Mucosa of descending colon (tissue), 3 donors: ENCODE measurements at regions not wholly inside any gene's neighbourhood (a gene's known extent, or its start where the extent isn't known, plus 50 kb on each side); places are given as distances from the start of the nearest gene placed in this dataset.
"Not testable (repeated sequence)": the region's sequence is repeated elsewhere in the genome, so short reads cannot be mapped to it uniquely, and the experiment has no call there.

Experiments used
- ATAC-seq: fragments of 200-7000 bp; cut with Tn5 transposase; one replicate; pipeline ENCODE4 v1.9.1; 2020; ENCODE audit warnings: mild to moderate bottlenecking, moderate library complexity
- DNase-seq, 3 donors: peaks; one replicate each; pipeline ENCODE4 v3.0.0-alpha.2; 2020
- H3K36me3 ChIP-seq: fragments of 200-600 bp; one replicate; pipeline ENCODE4 v1.8.0; 2021; ENCODE audit warnings: low read depth, mild to moderate bottlenecking
- H3K4me1 ChIP-seq: fragments of 200-600 bp; one replicate; pipeline ENCODE4 v1.8.0; 2021; ENCODE audit warnings: low read depth, mild to moderate bottlenecking
- H3K4me3 ChIP-seq: fragments of 200-600 bp; one replicate; pipeline ENCODE4 v1.8.0; 2021; ENCODE audit warnings: mild to moderate bottlenecking
- H3K9me3 ChIP-seq: fragments of 200-600 bp; one replicate; pipeline ENCODE4 v1.8.0; 2021; ENCODE audit warnings: mild to moderate bottlenecking
- CTCF ChIP-seq: fragments of 200-600 bp; IDR thresholded peaks from one replicate; pipeline ENCODE4 v1.8.0; 2022; ENCODE audit warnings: antibody characterized with exemption, mild to moderate bottlenecking
- intact Hi-C, 2 donors: fragments of 100-400 bp; cut with DNase I in 1 of 2; cut with micrococcal nuclease in 1 of 2; formaldehyde crosslinking; loops; one replicate each; pipeline versions ENCODE4 v1.11.0 to v1.11.1; 2022; cut with DNase I, micrococcal nuclease
- donor health status: DM: no; HTN: no; CAD: no; lungs with moderate emphysema.
- donor health status: DM: no; HTN: no; CAD: no.
- donor health status: DM: no; HTN: yes; CAD: no.

- Histone ChIP-seq H3K4me1 (no peaks in the 10 kb centered on the region), H3K36me3 (no peaks in the 10 kb centered on the region), H3K4me3 (no peak overlapping the region), H3K9me3 (no peaks in the 10 kb centered on the region)
- ATAC-seq (peak; percentile 23), DNase-seq (peak in 1 of 3 donors; percentile 6)
- TF ChIP-seq CTCF, result no peak
- intact Hi-C loops, result no loop called here
Measured at GRCh38 chr10:121675344-121675743, 77.1 kb upstream of the FGFR2 start.

DNA sequence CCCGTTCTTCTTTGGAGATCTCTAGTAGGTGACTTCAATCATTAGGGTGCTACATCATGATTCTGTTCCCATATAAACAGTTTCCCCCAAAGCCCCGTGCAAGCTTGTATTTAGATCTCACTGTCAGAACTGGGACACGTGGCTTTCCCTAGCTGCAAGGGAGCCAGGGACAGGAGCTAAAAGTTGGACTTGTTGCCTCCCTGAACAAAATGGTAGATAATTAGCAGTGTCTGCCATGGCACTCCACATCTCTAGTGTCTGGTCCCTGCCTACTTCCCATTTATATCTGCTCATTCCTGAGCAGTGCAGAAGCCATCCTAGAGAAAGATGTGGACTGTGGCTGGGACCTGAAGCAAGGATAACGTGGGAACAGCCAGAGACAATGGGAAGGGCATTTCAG, 76.6 kb upstream of the FGFR2 start:
- TF ChIP-seq CTCF, result no peak
- no peak overlapping the region for H3K4me3 ChIP-seq
- ATAC-seq, result no peak
- no peaks in the 10 kb centered on the region for H3K4me1 ChIP-seq
- intact Hi-C loops, result no loop called here
- H3K9me3 ChIP-seq, result no peaks in the 10 kb centered on the region
- no peaks in the 10 kb centered on the region for H3K36me3 ChIP-seq
- DNase-seq, result no peak

DNA sequence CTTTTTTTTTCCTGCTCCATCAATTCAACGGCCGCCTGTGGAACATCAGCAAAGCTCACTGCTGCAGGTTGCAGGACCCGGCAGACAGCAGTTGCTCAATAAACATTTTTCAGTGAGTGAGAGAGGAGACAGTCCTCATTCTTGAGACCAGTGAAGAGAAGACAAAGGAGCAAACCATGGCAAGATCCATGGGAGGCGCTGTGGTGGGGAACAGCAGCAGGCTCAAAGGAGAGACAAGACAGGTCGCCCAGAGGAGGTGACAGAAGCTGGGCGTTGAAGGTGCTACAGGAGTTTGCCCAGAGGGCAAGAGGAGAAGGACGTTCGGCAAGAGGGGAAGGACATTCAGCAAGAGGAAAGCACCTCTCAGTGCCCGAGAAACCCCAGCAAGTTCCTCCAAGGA, 74.5 kb upstream of the FGFR2 start:
- intact Hi-C loops, result no loop called here
- TF ChIP-seq CTCF, result no peak
- no peak for ATAC-seq
- H3K9me3 ChIP-seq, result no peaks in the 10 kb centered on the region
- no peak for DNase-seq
- no peak overlapping the region for H3K4me3 ChIP-seq
- no peaks in the 10 kb centered on the region for H3K4me1 ChIP-seq
- no peaks in the 10 kb centered on the region for H3K36me3 ChIP-seq

GRCh38 chr10:121669840-121670239, 71.6 kb upstream of the FGFR2 start:
- H3K4me1 ChIP-seq, DNase-seq, H3K36me3 ChIP-seq, intact Hi-C loops, H3K4me3 ChIP-seq, ATAC-seq, H3K9me3 ChIP-seq: not testable (repeated sequence)

DNA sequence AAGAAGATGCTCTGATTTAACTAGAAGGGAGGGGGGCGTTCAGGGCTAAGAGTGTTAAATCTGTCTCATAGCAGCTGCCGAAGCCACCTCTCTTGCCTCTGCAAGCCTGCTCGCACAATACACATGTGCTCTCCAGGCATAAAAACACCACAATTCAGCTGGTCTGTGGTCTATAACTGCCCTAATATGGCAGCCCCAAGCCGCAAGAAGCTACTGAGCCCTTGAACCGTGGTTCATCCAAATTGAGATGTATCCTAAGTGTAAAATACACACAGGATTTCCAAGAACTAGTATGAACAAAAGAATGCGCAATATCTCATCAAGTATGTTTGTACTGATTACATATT, 70.8 kb upstream of the FGFR2 start:
- no peak for DNase-seq

DNA sequence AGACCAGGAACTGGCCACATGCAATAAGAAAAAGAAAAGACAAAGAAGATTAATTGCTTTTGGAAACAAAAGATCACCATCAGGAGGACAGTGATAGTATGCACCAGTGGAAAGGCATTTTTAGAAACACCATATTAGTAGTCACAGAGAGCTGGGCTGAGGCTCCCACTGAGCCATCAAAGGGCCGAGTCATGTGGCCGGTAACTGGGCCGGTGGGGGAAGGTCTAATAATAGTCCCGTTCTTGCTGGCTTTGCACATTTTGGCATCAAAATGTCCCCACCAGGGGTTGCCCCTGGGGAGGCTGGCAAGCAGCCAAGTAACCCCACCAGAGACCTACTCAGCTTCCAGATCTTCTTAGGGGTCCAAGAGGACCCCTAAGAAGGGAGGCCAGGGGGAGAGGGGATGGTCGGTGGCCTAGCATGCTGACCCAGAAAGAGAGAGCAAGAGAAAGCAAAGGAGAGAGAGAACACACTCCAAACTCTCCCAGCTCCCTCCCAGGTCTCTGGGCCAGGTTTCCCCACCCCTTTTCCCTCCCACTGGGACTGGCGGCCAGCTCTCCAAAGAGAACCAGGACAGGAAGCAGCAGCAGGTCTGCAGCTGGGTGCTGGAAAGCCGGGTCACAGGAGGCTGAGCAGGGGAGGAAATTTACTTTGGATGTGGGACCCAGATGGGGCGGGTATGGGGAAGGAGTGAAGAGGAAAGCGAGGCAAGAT, 70.2 kb upstream of the FGFR2 start:
- Histone ChIP-seq H3K9me3 (no peaks in the 10 kb centered on the region), H3K4me3 (no peak overlapping the region), H3K36me3 (no peaks in the 10 kb centered on the region), H3K4me1 (no peaks in the 10 kb centered on the region)
- DNase-seq, result peak in 2 of 3 donors; percentile 26 to 42
- ATAC-seq, result peak; percentile 40
- no peak for TF ChIP-seq CTCF
- intact Hi-C loops, result no loop called here

More for the DNA sequence above, 70.8 kb upstream of the FGFR2 start:
- Histone ChIP-seq H3K4me1 (no peaks in the 10 kb centered on the region), H3K9me3 (no peaks in the 10 kb centered on the region), H3K36me3 (no peaks in the 10 kb centered on the region), H3K4me3 (no peak overlapping the region)
- TF ChIP-seq CTCF, result no peak
- intact Hi-C loops, result no loop called here
- no peak for ATAC-seq
